Karpas-422 (cell line): ENCODE measurements at regions not wholly inside any gene's neighbourhood (a gene's known extent, or its start where the extent isn't known, plus 50 kb on each side); places are given as distances from the start of the nearest gene placed in this dataset.

ENCODE experiments used
- DNase-seq: peaks from one replicate; pipeline ENCODE4 v3.0.0-alpha.2; 2015
- H2AFZ ChIP-seq: fragments of 200-600 bp; sonication (generic); 2 replicates; pipeline ENCODE4 v1.6.1; 2014; ENCODE audit warnings: antibody characterized with exemption, low read length, mixed read lengths
- H3K27ac ChIP-seq: fragments of 200-600 bp; sonication (generic); 2 replicates; pipeline ENCODE4 v1.5.1; 2014; ENCODE audit warnings: mild to moderate bottlenecking, low read length, moderate library complexity
- H3K27me3 ChIP-seq: fragments of 200-600 bp; sonication (generic); 2 replicates; pipeline ENCODE4 v1.6.1; 2014; ENCODE audit warnings: low read length, mixed read lengths
- H3K36me3 ChIP-seq: fragments of 200-600 bp; sonication (generic); 2 replicates; pipeline ENCODE4 v1.6.1; 2014; ENCODE audit warnings: low read length, mixed read lengths; ENCODE audit not compliant: insufficient read depth
- H3K4me1 ChIP-seq: fragments of 200-600 bp; sonication (generic); 2 replicates; pipeline ENCODE4 v1.6.1; 2014; ENCODE audit warnings: mild to moderate bottlenecking, low read length, mixed read lengths
- H3K4me2 ChIP-seq: fragments of 200-600 bp; sonication (generic); 2 replicates; pipeline ENCODE4 v1.6.1; 2014; ENCODE audit warnings: low read length, low read depth, mild to moderate bottlenecking; ENCODE audit not compliant: poor library complexity, severe bottlenecking
- H3K4me3 ChIP-seq: fragments of 200-600 bp; sonication (generic); 2 replicates; pipeline ENCODE4 v1.5.1; 2014; ENCODE audit warnings: mild to moderate bottlenecking, antibody characterized with exemption, low read length, mixed read lengths
- H3K79me2 ChIP-seq: fragments of 200-600 bp; sonication (generic); 2 replicates; pipeline ENCODE4 v1.6.1; 2014; ENCODE audit warnings: mild to moderate bottlenecking, low read length, mixed read lengths
- H3K9ac ChIP-seq: fragments of 200-600 bp; sonication (generic); 2 replicates; pipeline ENCODE4 v1.6.0; 2014; ENCODE audit warnings: low read length
- H3K9me2 ChIP-seq: fragments of 200-600 bp; sonication (generic), shearing (Covaris generic); replicated peaks from 2 replicates; pipeline ENCODE4 v1.6.0; 2014; ENCODE audit warnings: mild to moderate bottlenecking, low read length, moderate library complexity; ENCODE audit not compliant: insufficient read depth
- H3K9me3 ChIP-seq: fragments of 300-700, 200-600 bp; sonication (generic); 2 replicates; pipeline ENCODE4 v1.6.1; 2014; ENCODE audit warnings: low read length, mixed read lengths
- H4K20me1 ChIP-seq: fragments of 200-600 bp; sonication (generic); 2 replicates; pipeline ENCODE4 v1.6.1; 2014; ENCODE audit warnings: mild to moderate bottlenecking, antibody characterized with exemption, low read length, low read depth; ENCODE audit not compliant: insufficient read depth

DNA sequence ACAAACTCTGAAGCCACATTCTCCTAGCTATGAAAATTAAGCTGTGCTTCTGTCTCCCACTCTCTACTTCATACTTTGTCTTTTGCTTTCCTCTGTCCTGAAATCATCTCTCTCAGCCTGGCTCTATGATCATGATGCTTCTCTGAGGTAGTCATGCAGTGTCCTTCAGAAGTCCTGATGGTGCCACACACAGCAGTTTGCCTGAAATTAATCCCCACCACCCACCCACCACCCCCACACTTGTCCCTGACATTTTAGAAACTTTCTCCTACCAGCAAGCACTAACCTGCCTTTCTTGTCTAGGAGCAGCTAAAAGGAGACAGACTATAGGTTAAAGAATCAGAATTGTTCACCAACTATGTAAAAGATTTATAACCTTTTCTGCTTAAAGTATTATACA is 282.2 kb upstream of the FAM174A start:
- Histone ChIP-seq H3K9me2 (no peaks in the 10 kb centered on the region), H3K4me1 (no peaks in the 10 kb centered on the region), H3K27ac (no peak overlapping the region), H3K4me2 (no peak overlapping the region), H3K4me3 (no peak overlapping the region), H3K36me3 (no peaks in the 10 kb centered on the region), H3K9ac (no peak overlapping the region), H3K27me3 (no peaks in the 10 kb centered on the region), H2AFZ (no peak overlapping the region), H3K9me3 (no peaks in the 10 kb centered on the region), H3K79me2 (no peaks in the 10 kb centered on the region), H4K20me1 (no peaks in the 10 kb centered on the region)
- DNase-seq, result no peak

DNA sequence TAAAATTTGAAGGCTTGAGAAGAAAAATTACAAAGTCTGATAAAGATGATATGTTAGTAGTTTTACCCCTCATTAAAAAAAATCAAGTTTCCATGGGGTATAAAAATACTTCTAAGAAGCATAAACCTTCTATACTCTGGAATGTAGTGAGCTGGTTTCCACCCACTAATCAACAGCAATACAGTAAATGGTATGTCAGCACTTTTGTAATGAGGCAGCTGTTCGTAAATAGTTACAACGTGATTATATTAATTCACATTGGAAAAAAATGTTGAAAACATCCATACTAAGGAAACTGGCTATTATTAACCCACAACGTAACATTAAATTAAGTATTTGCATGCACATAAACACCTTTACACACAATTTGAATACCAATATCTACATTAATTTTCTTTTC is 283.1 kb upstream of the FAM174A start:
- no peaks in the 10 kb centered on the region for H3K9me2 ChIP-seq
- H3K27ac ChIP-seq, result no peak overlapping the region
- no peaks in the 10 kb centered on the region for H4K20me1 ChIP-seq
- no peak overlapping the region for H3K4me3 ChIP-seq
- H2AFZ ChIP-seq, result no peak overlapping the region
- no peaks in the 10 kb centered on the region for H3K27me3 ChIP-seq
- no peaks in the 10 kb centered on the region for H3K4me1 ChIP-seq
- no peaks in the 10 kb centered on the region for H3K79me2 ChIP-seq
- no peaks in the 10 kb centered on the region for H3K36me3 ChIP-seq
- DNase-seq, result no peak
- H3K4me2 ChIP-seq, result no peak overlapping the region
- no peak overlapping the region for H3K9ac ChIP-seq
- H3K9me3 ChIP-seq, result no peaks in the 10 kb centered on the region

DNA sequence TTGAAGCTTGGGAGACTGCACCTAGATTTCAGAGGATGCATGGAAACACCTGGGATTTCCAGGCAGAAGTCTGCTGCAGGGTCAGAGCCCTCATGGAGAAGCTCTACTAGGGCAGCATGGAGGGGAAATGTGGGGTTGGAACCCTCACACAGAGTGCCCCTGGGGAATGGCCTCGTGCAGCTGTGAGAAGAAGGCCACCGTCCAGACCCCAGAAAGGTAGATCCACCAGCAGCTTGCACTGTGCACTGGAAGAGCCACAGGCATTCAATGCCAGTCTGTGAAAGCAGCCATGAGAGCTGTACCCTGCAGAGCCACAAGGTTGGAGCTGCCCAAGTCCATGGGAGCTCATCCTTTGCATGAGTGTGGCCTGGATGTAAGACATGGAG is 285.3 kb upstream of the FAM174A start:
- DNase-seq, result no peak
- H3K36me3 ChIP-seq, result no peaks in the 10 kb centered on the region
- H4K20me1 ChIP-seq, result no peaks in the 10 kb centered on the region
- no peaks in the 10 kb centered on the region for H3K27me3 ChIP-seq
- H3K9me3 ChIP-seq, result no peaks in the 10 kb centered on the region
- no peak overlapping the region for H3K4me3 ChIP-seq
- no peaks in the 10 kb centered on the region for H3K9me2 ChIP-seq
- no peak overlapping the region for H3K4me2 ChIP-seq
- no peaks in the 10 kb centered on the region for H3K4me1 ChIP-seq
- H3K9ac ChIP-seq, result no peak overlapping the region
- H3K27ac ChIP-seq, result no peak overlapping the region
- no peaks in the 10 kb centered on the region for H3K79me2 ChIP-seq
- no peak overlapping the region for H2AFZ ChIP-seq

DNA sequence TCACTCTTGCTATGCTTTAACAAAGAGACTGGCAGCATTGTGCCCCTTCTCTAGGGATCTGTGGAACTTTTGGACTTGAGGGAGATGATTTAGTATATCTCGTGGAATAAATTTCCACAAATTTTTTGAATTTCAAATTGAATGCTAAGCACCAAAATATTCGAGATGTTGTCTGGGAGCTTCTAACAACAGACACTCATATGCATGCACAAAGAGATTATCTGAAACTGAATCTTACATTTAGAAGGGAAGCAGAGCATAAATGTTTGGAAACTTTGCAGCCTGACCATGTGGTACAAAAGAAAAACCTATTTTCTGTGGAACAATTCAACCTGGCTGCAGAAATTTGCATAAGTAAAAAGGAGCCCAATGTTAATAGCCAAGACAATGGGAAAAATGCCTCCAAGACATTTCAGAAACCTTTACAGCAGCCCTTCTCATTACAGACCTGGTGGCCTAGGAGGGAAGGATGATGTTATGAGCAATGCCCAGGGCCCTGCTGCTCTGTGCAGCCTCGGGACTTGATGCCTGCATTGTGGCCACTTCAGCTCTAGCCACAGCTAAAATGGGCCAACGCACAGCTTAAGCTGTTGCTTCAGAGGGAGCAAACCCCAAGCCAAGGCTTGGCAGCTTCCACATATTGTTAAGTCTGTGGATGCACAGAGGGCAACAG is 285.8 kb upstream of the FAM174A start:
- Histone ChIP-seq H3K27ac (no peak overlapping the region), H3K9ac (no peak overlapping the region), H3K9me3 (no peaks in the 10 kb centered on the region), H4K20me1 (no peaks in the 10 kb centered on the region), H3K4me1 (no peaks in the 10 kb centered on the region), H2AFZ (no peak overlapping the region), H3K79me2 (no peaks in the 10 kb centered on the region), H3K4me2 (no peak overlapping the region), H3K27me3 (no peaks in the 10 kb centered on the region), H3K36me3 (no peaks in the 10 kb centered on the region), H3K4me3 (no peak overlapping the region), H3K9me2 (no peaks in the 10 kb centered on the region)
- DNase-seq, result no peak

DNA sequence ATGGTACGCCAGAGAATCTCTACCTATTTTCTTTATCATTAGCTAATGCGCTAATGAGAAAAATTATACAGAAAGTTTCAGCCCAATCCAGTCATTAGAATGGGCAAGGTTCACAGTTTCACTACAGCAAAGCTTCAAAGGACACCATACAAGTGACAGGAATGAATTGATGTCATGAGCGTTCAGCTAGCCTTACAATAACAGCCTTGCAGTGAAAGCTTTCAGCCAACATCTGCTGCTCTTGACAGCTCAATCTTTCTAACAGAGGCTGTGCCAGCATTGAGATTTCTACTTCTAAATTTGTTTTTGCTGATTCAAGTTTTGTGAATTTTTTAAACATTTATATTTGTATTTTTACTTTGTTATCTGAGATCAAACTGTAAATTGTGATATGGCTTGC is 302.4 kb upstream of the FAM174A start:
- H2AFZ ChIP-seq, result no peak overlapping the region
- DNase-seq, result no peak
- H3K9me3 ChIP-seq, result no peaks in the 10 kb centered on the region
- no peaks in the 10 kb centered on the region for H3K27me3 ChIP-seq
- H3K79me2 ChIP-seq, result no peaks in the 10 kb centered on the region
- H3K27ac ChIP-seq, result no peak overlapping the region
- no peak overlapping the region for H3K4me3 ChIP-seq
- no peaks in the 10 kb centered on the region for H3K4me1 ChIP-seq
- no peaks in the 10 kb centered on the region for H3K36me3 ChIP-seq
- H3K9ac ChIP-seq, result no peak overlapping the region
- no peak overlapping the region for H3K4me2 ChIP-seq
- H3K9me2 ChIP-seq, result no peaks in the 10 kb centered on the region
- H4K20me1 ChIP-seq, result no peaks in the 10 kb centered on the region

DNA sequence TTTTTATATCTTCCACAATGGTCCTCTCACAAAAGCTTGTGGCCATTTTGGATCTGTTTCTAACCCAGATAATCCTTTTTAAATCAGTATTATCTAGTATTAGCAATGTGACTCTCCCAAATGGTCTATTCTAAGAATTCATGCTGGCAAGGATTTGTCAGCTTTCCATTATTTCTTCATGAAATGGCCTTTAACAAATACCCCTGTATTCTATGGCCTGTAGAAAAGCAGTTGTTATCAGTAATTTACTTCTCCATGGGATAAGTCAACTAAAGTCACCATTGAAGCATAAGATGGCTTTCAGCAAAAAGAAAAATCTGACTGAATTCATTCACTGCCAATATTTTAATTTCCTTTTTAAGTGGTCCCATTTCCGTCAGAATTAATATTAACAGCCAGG is 346.4 kb upstream of the FAM174A start:
- Histone ChIP-seq H3K36me3 (no peaks in the 10 kb centered on the region), H3K79me2 (no peaks in the 10 kb centered on the region), H3K9me3 (no peaks in the 10 kb centered on the region), H3K9ac (no peak overlapping the region), H3K4me3 (no peak overlapping the region), H3K4me1 (no peaks in the 10 kb centered on the region), H3K9me2 (no peaks in the 10 kb centered on the region), H4K20me1 (no peaks in the 10 kb centered on the region), H3K4me2 (no peak overlapping the region), H3K27me3 (no peaks in the 10 kb centered on the region), H3K27ac (no peak overlapping the region), H2AFZ (no peak overlapping the region)
- DNase-seq, result no peak

DNA sequence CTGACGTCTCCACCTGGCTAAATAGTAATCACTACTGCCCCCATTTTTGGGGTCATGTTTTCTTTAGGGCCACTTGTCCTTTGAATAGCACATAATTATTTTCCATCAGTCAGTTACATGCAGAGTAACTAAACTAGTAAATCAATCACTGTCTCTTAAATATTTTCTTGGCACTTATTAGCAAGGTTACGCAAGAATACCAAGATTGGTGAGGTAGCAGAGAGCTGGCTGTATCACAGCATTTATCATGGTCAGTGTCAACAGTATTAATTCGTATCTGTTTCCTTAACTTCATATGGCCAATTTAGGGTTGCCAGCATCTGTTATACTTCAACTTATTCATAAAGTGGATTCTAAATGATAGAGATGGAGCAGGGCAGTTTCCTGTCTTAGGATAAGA is 346.8 kb upstream of the FAM174A start:
- H3K9ac ChIP-seq, result no peak overlapping the region
- H4K20me1 ChIP-seq, result no peaks in the 10 kb centered on the region
- H3K4me3 ChIP-seq, result no peak overlapping the region
- H2AFZ ChIP-seq, result no peak overlapping the region
- H3K79me2 ChIP-seq, result no peaks in the 10 kb centered on the region
- no peak overlapping the region for H3K27ac ChIP-seq
- H3K9me2 ChIP-seq, result no peaks in the 10 kb centered on the region
- no peaks in the 10 kb centered on the region for H3K27me3 ChIP-seq
- H3K4me1 ChIP-seq, result no peaks in the 10 kb centered on the region
- no peaks in the 10 kb centered on the region for H3K9me3 ChIP-seq
- DNase-seq, result no peak
- H3K36me3 ChIP-seq, result no peaks in the 10 kb centered on the region
- H3K4me2 ChIP-seq, result no peak overlapping the region

DNA sequence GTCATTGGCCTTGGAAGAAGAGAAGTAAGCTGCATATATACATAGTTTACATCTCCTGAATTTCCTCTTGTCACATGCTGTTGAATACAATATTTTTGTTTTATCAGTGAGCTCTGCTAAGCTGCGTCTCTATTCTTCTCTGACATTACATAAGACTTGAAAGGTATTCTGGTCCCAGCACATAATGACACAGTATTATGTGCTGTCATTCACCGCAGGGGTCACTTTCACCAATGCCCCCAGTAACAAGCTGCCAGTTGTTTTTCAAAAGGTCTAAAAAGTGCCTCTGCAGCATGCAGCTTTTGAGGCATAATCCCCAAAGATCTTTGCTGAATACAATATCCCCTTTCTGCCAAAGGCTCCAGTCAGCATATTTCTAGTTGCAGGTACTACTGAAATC is 349.0 kb upstream of the FAM174A start:
- no peak for DNase-seq
- Histone ChIP-seq H3K79me2 (no peaks in the 10 kb centered on the region), H3K4me2 (no peak overlapping the region), H3K9me2 (no peaks in the 10 kb centered on the region), H3K4me3 (no peak overlapping the region), H4K20me1 (no peaks in the 10 kb centered on the region), H3K9me3 (no peaks in the 10 kb centered on the region), H3K27me3 (no peaks in the 10 kb centered on the region), H2AFZ (no peak overlapping the region), H3K36me3 (no peaks in the 10 kb centered on the region), H3K27ac (no peak overlapping the region), H3K4me1 (no peaks in the 10 kb centered on the region), H3K9ac (no peak overlapping the region)

DNA sequence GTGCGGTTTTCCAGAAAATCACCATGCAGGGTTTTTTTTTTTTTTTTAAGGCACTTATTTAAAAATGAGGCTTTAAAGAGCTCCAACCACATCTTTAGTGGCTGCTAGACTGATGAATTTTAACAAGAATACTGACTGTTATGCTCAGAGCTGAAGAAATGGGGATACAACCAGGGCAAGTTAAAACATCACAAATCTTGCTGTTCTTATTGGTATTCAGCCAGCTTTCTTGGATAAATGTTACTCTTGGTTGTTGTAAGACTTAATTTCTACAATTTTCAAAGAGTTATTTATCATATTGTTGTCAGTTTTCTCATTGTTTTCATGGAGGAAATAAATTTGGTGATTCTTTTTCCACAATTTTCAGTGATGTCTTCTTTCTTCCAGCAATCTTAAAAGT is 352.8 kb upstream of the FAM174A start:
- Histone ChIP-seq H3K9me3 (no peaks in the 10 kb centered on the region), H3K27me3 (no peaks in the 10 kb centered on the region), H3K4me3 (no peak overlapping the region), H3K9me2 (0 out of 2 replicates have a peak, but pooled peaks cover 4% of the 10 kb centered on the region), H3K4me2 (no peak overlapping the region), H3K27ac (no peak overlapping the region), H4K20me1 (no peaks in the 10 kb centered on the region), H3K9ac (no peak overlapping the region), H2AFZ (no peak overlapping the region), H3K79me2 (no peaks in the 10 kb centered on the region), H3K36me3 (no peaks in the 10 kb centered on the region), H3K4me1 (no peaks in the 10 kb centered on the region)
- no peak for DNase-seq
